Activated naive CD8-positive, alpha-beta T cell treated with anti-CD3 and anti-CD28 coated beads, Interleukin-2, amount 50 U/mL, for 24 hours (primary cell): ENCODE measurements at regions not wholly inside any gene's neighbourhood (a gene's known extent, or its start where the extent isn't known, plus 50 kb on each side); places are given as distances from the start of the nearest gene placed in this dataset.
"Not testable (repeated sequence)": the region's sequence is repeated elsewhere in the genome, so short reads cannot be mapped to it uniquely, and the experiment has no call there.

Experiments used
- ATAC-seq: fragments of 150-1000 bp; cut with Tn5 transposase; one replicate; pipeline ENCODE4 v1.10.0; 2021
- DNase-seq: peaks from one replicate; pipeline ENCODE4 v3.0.0; 2021
- H3K27ac Mint-ChIP-seq: one replicate; pipeline ENCODE4 v1.8.0; 2021; ENCODE audit warnings: mild to moderate bottlenecking, mixed read lengths
- H3K27me3 Mint-ChIP-seq: one replicate; pipeline ENCODE4 v1.8.0; 2021; ENCODE audit warnings: mixed read lengths
- H3K36me3 Mint-ChIP-seq: one replicate; pipeline ENCODE4 v1.8.0; 2021; ENCODE audit warnings: low read depth, mixed read lengths
- H3K4me1 Mint-ChIP-seq: one replicate; pipeline ENCODE4 v1.8.0; 2021; ENCODE audit warnings: mixed read lengths
- H3K4me3 Mint-ChIP-seq: one replicate; pipeline ENCODE4 v1.8.0; 2021; ENCODE audit warnings: mild to moderate bottlenecking, moderate library complexity, mixed read lengths
- H3K9me3 Mint-ChIP-seq: one replicate; pipeline ENCODE4 v1.8.0; 2021; ENCODE audit warnings: mixed read lengths

GRCh38 chr13:67466569-67466968 lies 236.4 kb upstream of the PCDH9 start:
- H3K27ac Mint-ChIP-seq: no peak overlapping the region
- H3K36me3 Mint-ChIP-seq: no peaks in the 10 kb centered on the region
- H3K9me3 Mint-ChIP-seq: peaks cover 22% of the 10 kb centered on the region
- H3K27me3 Mint-ChIP-seq: no peaks in the 10 kb centered on the region
- no peak for ATAC-seq
- H3K4me3 Mint-ChIP-seq: no peak overlapping the region
- H3K4me1 Mint-ChIP-seq: no peaks in the 10 kb centered on the region
- DNase-seq: no peak

- Mint-ChIP-seq H3K4me3 (no peak overlapping the region), H3K27ac (no peak overlapping the region), H3K27me3 (no peaks in the 10 kb centered on the region), H3K4me1 (no peaks in the 10 kb centered on the region), H3K9me3 (peaks cover 16% of the 10 kb centered on the region), H3K36me3 (no peaks in the 10 kb centered on the region)
- ATAC-seq (no peak), DNase-seq (no peak)
These were observed 234.0 kb upstream of the PCDH9 start for GRCh38 chr13:67464154-67464553.

- H3K9me3 Mint-ChIP-seq: peaks cover 10% of the 10 kb centered on the region
- ATAC-seq (no peak), DNase-seq (no peak)
- H3K27ac Mint-ChIP-seq: no peak overlapping the region
- no peak overlapping the region for H3K4me3 Mint-ChIP-seq
- H3K36me3 Mint-ChIP-seq: no peaks in the 10 kb centered on the region
- no peaks in the 10 kb centered on the region for H3K4me1 Mint-ChIP-seq
- H3K27me3 Mint-ChIP-seq: no peaks in the 10 kb centered on the region
These were observed 232.0 kb upstream of the PCDH9 start for GRCh38 chr13:67462098-67462497.

- not testable (repeated sequence) for H3K4me1 Mint-ChIP-seq, H3K27me3 Mint-ChIP-seq, H3K27ac Mint-ChIP-seq, DNase-seq, ATAC-seq, H3K4me3 Mint-ChIP-seq, H3K36me3 Mint-ChIP-seq
- H3K9me3 Mint-ChIP-seq: peaks cover 11% of the 10 kb centered on the region
These were observed 222.4 kb upstream of the PCDH9 start for GRCh38 chr13:67452526-67452925.

GRCh38 chr13:67445436-67445835 lies 215.3 kb upstream of the PCDH9 start:
- ATAC-seq: no peak
- no peaks in the 10 kb centered on the region for H3K36me3 Mint-ChIP-seq
- H3K9me3 Mint-ChIP-seq: peaks cover 11% of the 10 kb centered on the region

GRCh38 chr13:67443923-67444322 lies 213.8 kb upstream of the PCDH9 start:
- no peak overlapping the region for H3K4me3 Mint-ChIP-seq
- ATAC-seq (no peak), DNase-seq (no peak)
- H3K27me3 Mint-ChIP-seq: no peaks in the 10 kb centered on the region
- H3K27ac Mint-ChIP-seq: no peak overlapping the region
- H3K9me3 Mint-ChIP-seq: peaks cover 8% of the 10 kb centered on the region
- H3K36me3 Mint-ChIP-seq: no peaks in the 10 kb centered on the region
- H3K4me1 Mint-ChIP-seq: no peaks in the 10 kb centered on the region

More at GRCh38 chr13:67445436-67445835, 215.3 kb upstream of the PCDH9 start:
- no peaks in the 10 kb centered on the region for H3K4me1 Mint-ChIP-seq
- H3K27ac Mint-ChIP-seq: no peak overlapping the region
- DNase-seq: no peak
- H3K27me3 Mint-ChIP-seq: no peaks in the 10 kb centered on the region
- H3K4me3 Mint-ChIP-seq: no peak overlapping the region

GRCh38 chr13:67440236-67440975 lies 210.3 kb upstream of the PCDH9 start:
- DNase-seq: no peak
- no peak for ATAC-seq
- H3K9me3 Mint-ChIP-seq: peaks cover 8% of the 10 kb centered on the region
- no peaks in the 10 kb centered on the region for H3K27me3 Mint-ChIP-seq
- H3K4me3 Mint-ChIP-seq: no peak overlapping the region
- no peaks in the 10 kb centered on the region for H3K36me3 Mint-ChIP-seq
- H3K4me1 Mint-ChIP-seq: no peaks in the 10 kb centered on the region
- H3K27ac Mint-ChIP-seq: no peak overlapping the region

GRCh38 chr13:67439365-67439764 lies 209.2 kb upstream of the PCDH9 start:
- ATAC-seq: no peak
- Mint-ChIP-seq H3K4me1 (no peaks in the 10 kb centered on the region), H3K27me3 (no peaks in the 10 kb centered on the region), H3K27ac (no peak overlapping the region), H3K36me3 (no peaks in the 10 kb centered on the region), H3K4me3 (no peak overlapping the region), H3K9me3 (peaks cover 8% of the 10 kb centered on the region)
- no peak for DNase-seq

- H3K36me3 Mint-ChIP-seq: no peaks in the 10 kb centered on the region
- H3K9me3 Mint-ChIP-seq: peaks cover 8% of the 10 kb centered on the region
- no peaks in the 10 kb centered on the region for H3K27me3 Mint-ChIP-seq
- H3K4me3 Mint-ChIP-seq: no peak overlapping the region
- DNase-seq (no peak), ATAC-seq (no peak)
- no peaks in the 10 kb centered on the region for H3K4me1 Mint-ChIP-seq
- no peak overlapping the region for H3K27ac Mint-ChIP-seq
These were observed 208.3 kb upstream of the PCDH9 start for GRCh38 chr13:67438465-67438864.

GRCh38 chr13:67437244-67437643 lies 207.1 kb upstream of the PCDH9 start:
- Mint-ChIP-seq H3K9me3 (peaks cover 3% of the 10 kb centered on the region), H3K4me1 (no peaks in the 10 kb centered on the region), H3K4me3 (no peak overlapping the region), H3K27ac (no peak overlapping the region), H3K36me3 (no peaks in the 10 kb centered on the region), H3K27me3 (no peaks in the 10 kb centered on the region)
- ATAC-seq (no peak), DNase-seq (no peak)

- Mint-ChIP-seq H3K9me3 (peaks cover 3% of the 10 kb centered on the region), H3K4me1 (no peaks in the 10 kb centered on the region), H3K36me3 (no peaks in the 10 kb centered on the region), H3K27ac (no peak overlapping the region), H3K4me3 (no peak overlapping the region), H3K27me3 (no peaks in the 10 kb centered on the region)
- DNase-seq: no peak
- no peak for ATAC-seq
These were observed 191.3 kb upstream of the PCDH9 start for GRCh38 chr13:67421475-67421874.

GRCh38 chr13:67416047-67416925 lies 186.2 kb upstream of the PCDH9 start:
- Mint-ChIP-seq H3K27me3 (no peaks in the 10 kb centered on the region), H3K4me3 (no peak overlapping the region)

GRCh38 chr13:67410645-67411044 lies 180.5 kb upstream of the PCDH9 start:
- ATAC-seq: no peak
- no peak overlapping the region for H3K27ac Mint-ChIP-seq

More at GRCh38 chr13:67416047-67416925, 186.2 kb upstream of the PCDH9 start:
- ATAC-seq (no peak), DNase-seq (no peak)
- Mint-ChIP-seq H3K36me3 (no peaks in the 10 kb centered on the region), H3K9me3 (peaks cover 3% of the 10 kb centered on the region), H3K4me1 (no peaks in the 10 kb centered on the region), H3K27ac (no peak overlapping the region)

GRCh38 chr13:67408798-67409197 lies 178.7 kb upstream of the PCDH9 start:
- Mint-ChIP-seq H3K27ac (no peak overlapping the region), H3K9me3 (no peaks in the 10 kb centered on the region), H3K4me3 (no peak overlapping the region), H3K4me1 (no peaks in the 10 kb centered on the region), H3K36me3 (no peaks in the 10 kb centered on the region), H3K27me3 (no peaks in the 10 kb centered on the region)
- ATAC-seq (no peak), DNase-seq (no peak)

More at GRCh38 chr13:67410645-67411044, 180.5 kb upstream of the PCDH9 start:
- no peak overlapping the region for H3K4me3 Mint-ChIP-seq
- DNase-seq: no peak
- H3K27me3 Mint-ChIP-seq: no peaks in the 10 kb centered on the region
- no peaks in the 10 kb centered on the region for H3K36me3 Mint-ChIP-seq
- no peaks in the 10 kb centered on the region for H3K4me1 Mint-ChIP-seq
- H3K9me3 Mint-ChIP-seq: no peaks in the 10 kb centered on the region

GRCh38 chr13:67402546-67402945 lies 172.4 kb upstream of the PCDH9 start:
- Mint-ChIP-seq H3K36me3 (no peaks in the 10 kb centered on the region), H3K4me1 (no peaks in the 10 kb centered on the region), H3K9me3 (peaks cover 4% of the 10 kb centered on the region), H3K27me3 (no peaks in the 10 kb centered on the region), H3K4me3 (no peak overlapping the region), H3K27ac (no peak overlapping the region)
- DNase-seq: no peak
- ATAC-seq: no peak
